SHP77 (cell line): ENCODE measurements at regions not wholly inside any gene's neighbourhood (a gene's known extent, or its start where the extent isn't known, plus 50 kb on each side); places are given as distances from the start of the nearest gene placed in this dataset.
"Not testable (repeated sequence)": the region's sequence is repeated elsewhere in the genome, so short reads cannot be mapped to it uniquely, and the experiment has no call there.

ENCODE experiments used
- DNase-seq, 2 experiments: peaks; one replicate each; lab custom pipeline; 2025; lab: John Stamatoyannopoulos, UW

DNA sequence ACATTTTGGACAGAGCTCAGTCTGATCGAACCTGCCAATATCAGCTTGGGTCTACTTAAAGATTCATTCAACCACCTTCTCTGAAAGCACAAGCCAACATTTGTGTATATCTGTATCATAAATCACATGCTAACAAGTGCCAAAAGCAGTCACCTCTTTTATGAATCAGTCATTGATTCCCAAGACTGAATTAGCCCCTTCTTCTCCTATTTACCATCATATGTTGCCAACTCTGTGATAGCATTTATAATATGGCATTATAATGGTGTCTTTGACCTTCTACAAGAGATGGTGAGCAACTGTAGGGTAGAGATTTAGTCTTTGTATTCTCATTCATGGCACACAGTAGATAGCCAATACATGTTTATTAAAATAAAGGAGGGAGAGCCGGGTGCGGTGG lies 61.4 kb downstream of the DDX53 start:
- DNase-seq = no peak

DNA sequence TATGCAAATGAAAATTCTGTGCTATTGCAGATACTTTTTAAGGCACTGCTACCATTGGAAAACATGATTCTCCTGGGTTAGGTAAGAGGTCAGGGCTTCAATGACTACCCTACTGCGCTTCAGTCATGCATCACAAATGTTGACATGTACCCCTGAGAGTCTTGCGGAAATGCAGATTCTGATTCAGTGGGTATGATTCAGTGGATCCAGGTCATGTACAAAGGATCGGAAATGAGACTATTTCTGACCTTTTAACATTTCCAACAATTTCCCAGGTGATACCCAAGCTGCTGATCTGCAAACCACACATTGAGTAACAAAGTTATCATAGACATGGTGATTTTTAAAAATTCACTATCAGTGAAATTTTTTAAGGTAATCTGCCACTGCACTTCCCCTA lies 62.6 kb downstream of the DDX53 start:
- DNase-seq = no peak

DNA sequence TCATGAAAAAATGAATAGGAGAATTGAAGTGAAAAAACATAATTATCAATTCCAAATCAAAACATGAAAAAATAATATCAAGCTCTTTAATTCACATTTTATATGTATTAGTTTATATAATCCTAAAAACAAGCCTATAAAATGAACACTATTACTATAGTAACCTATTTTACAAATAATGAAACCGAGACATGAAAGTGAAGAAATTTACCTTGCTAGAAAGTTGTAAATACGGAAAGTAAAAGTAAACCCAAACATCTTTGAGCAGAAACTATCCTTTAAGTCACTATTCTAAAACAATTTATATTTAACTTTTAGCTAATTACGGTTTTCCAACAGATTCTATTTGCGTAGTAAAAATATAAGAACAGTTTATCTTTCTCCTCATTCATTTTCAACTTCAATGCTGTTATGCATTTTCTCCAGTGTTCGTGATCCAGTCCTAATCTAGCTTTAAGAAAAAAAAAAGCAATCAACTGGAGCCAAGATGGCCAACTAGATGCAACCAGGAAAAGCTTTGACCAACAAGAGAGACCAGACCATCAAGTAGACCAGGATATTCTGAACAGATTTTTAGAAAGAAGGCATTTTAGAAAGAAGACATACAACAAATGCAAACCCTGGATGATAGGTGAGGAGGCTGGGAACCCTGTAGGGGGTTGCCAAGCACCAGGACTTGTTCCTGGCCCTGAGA lies 67.0 kb downstream of the DDX53 start:
- no peak for DNase-seq

DNA sequence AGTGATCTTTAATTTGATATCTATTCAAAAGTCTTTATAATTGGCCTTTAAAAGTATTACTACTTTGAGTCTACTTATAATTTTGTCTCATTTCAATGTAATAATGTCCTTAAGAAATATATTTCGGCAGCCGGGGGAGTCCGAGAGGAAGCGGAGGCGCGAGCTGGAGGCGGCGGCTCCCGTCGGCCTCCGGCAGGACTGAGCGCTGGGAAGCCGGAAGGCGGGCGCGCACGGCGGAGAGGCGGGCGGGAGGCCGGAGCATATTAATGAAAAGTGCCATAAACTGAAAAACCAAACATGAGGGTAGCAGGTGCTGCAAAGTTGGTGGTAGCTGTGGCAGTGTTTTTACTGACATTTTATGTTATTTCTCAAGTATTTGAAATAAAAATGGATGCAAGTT lies 75.7 kb downstream of the DDX53 start:
- DNase-seq = not testable (repeated sequence)

DNA sequence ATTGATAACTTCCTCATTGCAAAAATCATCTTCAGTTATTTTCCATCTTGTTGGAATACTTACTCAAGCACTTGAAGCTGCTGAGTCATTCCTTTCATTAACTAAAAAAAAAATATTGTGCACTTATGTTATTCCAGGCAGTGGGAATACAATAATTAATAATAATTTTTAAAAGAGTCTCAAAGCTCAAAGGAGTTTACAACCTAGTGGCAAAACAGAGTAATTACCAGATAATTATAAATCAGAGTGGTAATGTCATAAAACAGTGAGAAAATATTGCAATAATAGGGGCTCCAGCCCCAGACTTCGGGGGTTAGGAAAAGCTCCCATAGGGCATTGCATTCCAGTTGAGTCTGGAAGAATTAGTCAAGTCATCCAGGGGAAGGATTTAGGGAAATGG lies 79.6 kb downstream of the DDX53 start:
- DNase-seq = no peak

DNA sequence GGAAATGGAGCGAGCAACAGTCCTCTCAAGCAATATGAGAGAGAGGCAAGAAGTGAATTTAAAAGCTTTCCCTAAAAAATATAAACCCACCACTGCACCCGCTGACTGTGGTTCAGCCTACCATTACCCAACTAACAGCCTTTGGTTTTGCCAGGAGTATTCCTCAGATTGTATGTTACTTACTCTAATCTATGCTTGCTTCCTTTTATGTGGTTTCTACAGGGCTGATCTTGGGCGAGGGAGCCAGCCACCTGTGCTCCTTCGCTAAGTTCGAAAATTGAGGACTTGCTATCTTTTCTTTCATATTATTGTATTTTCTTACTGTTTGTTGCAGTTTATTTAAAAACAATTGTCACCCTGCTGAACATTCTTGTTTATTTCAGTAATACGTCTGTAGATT lies 101.1 kb downstream of the DDX53 start:
- DNase-seq = no peak

DNA sequence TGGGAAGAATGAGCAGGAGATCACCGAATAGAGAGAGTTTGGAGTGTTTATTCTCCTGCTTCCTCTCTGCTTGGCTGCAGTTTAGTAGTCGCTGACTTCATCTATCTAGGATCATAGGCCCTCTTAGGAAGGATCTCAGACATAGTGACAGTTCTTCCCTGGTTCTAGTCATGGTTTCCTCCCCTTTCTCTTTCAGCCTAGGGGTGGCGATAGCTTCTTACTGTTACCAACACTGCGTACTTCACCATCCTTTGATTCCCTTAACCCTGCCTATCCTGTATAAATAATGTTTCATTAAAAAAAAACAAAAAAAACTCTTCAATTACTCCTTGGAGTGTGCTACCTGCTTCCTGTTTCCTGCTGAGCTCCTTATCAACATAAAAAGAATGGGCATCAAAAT lies 103.8 kb downstream of the DDX53 start:
- no peak for DNase-seq

DNA sequence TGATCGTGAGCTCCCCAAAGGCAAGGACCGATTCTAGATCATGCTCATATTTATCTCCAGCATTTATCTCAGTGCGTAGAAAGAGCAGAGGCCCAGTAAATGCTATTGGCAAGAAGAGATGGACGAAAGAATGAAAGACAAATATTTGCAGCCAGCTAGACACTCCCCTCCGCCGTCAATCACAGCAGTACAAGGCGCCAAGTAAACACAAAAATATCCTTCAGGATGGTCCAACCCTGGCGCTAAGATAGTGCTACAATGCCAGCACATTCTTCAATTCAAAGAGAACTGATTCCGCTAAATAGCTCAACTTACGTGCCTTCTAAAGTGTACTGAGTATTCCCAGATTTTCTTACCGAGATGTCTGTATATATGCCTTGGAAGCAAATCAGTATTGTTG lies 114.5 kb downstream of the DDX53 start:
- DNase-seq = no peak

DNA sequence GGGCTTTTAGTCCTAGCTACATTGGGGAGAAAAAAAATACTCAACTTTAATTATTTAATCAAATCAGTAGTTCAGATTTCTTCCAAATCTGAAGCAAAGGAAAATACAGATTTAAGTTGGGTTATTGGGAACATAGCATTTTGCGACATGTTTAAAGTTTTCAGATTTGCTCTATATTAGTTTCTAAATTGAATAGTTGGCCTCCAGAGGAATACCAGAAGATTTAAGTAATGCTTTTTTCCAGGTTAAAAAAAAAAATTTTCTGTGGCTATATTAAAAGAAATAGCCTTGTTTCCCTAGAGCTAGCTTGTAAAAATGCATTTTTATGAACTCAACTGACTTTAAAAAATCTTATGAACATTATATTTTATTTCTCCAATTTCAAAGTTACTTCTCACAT lies 115.9 kb downstream of the DDX53 start:
- DNase-seq = no peak

DNA sequence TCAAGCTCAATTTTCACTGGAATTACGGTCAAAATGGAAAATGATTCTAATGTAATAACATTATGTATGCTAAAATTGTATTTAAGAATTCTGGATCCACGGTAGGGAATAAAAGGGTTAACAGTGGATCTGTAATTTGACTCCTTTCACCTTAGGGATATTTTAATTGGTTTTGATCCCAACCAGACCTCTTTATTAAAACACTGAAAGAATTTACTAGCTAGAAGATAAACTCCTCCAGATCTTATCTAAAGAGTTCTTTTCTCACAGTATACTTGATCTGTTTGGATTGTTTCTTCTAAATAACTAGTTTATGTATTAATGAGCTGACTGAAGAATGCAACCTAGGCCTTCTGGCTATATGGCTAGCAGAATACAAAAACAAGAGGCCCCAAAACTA lies 118.4 kb downstream of the DDX53 start:
- DNase-seq = no peak

DNA sequence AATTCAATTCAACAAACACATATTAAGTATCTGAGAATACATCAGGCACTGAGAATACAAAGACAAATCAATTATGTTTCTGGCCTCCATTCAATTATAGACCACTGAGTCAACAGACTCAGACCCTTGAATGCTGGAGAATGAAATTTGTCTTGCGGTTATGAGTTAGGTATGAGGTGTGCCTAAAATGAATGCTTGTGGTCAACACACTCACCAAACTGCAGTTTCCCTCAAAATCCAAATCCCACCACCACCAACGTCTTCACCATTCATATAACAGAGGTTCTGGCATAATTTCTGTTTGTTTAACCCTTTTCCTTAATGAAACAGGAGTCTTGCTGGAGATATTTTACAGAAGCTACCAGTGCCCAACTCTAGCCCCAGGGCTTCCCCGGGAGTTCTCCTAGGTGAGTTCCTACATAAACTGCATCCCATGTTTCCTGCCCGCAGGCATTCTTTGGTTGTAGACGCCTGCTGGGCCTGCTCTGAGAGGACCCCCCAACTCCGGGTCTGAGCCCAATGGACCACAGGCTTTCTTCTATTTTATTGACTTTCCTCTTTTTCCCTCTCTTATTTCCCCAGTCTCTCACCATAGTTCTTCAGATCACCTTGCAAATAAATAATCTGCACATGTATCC lies 119.2 kb downstream of the DDX53 start:
- DNase-seq = no peak

DNA sequence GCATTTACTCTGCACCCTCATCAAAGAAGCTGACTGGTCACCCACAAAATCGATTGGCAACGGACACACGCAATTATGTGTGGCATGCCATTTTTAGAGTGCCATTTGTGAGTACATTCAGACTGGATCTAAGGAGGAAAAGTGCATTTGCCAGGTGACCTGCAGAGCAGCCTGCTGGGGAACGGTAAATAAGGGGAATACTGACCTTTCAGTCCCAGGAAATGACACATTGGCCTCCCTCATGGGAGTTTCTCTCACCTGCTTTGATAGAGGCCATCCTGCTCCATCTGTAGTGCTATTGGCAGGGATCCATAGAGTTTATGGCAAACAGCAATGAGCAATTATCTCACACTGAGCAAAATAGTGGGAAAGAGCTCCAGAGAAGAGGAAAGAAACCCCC lies 127.8 kb downstream of the DDX53 start:
- peak in 1 of 2 experiments; percentile 23 for DNase-seq

DNA sequence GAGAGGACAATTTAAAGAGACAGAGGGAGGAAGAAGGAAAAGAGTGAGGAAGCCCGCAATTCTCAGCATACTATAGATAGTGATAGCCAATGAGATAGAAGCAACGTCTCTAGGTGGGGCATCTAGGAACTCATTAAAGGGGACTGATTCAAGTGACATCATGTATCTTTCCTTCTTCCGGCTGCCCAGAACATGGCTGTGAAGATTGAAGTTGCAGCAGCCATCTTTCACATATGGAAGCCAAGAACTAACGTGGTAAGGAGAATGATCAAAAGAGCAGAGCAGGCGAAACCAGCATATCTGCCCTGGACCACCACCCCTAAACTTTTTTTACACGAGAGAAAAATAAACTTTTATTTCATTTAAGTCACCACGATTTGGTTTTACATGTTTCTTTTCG lies 133.8 kb downstream of the DDX53 start:
- DNase-seq = no peak

DNA sequence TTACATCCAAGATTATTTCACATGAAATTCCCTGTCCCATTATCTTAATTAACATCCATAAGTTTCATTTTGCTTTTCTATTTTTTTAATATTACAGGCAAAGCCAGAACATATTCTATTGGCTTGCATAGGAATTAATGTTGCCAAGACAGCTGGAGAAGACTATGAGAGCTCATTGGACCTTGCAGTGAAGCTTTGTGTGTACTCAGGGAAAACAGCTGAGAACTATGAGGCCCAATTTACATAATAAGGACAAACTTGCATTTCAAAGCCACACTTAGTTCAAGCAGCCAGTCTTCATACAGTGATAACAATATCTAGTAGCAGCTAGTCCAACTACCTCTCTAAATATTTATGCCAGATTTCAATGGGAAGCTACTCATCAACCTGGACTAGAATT lies 134.4 kb downstream of the DDX53 start:
- no peak for DNase-seq

DNA sequence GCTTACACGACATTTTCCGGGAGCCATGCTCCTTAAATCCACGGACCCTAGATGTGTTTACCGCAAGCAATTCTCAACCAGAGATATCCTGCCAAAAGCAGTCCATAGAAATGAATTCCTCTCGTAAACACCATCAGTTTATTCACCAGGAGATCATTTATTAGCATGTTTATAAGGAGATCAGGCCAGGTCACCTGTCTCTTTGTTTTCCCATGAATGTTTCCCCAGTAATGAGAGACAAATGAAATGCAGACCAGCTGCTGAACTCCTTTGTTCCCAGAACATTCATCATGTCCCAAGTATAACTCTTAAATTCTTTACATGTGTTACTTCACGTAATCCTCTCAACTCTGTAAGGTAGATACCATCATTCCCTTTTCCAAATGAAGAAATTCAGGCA lies 137.1 kb downstream of the DDX53 start:
- DNase-seq = no peak

DNA sequence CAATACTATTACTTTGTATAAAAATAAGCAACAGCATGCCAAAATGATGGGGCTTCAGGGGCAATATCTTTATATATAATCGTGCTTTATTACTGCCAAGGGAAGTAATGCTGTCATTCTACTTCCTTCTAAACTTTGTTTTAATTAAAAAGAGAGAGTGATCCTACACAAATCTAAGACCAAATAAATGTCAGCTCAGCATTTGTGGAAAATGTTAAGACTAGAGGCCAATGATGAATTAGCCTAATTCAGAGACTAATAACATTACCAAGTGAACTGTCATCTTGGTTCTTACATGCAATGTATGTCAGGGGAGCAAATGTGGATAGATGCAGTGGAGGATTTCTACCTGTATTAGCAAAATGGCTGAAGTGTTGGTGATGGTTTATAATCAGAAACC lies 166.4 kb upstream of the PTCHD1 start:
- DNase-seq = no peak

DNA sequence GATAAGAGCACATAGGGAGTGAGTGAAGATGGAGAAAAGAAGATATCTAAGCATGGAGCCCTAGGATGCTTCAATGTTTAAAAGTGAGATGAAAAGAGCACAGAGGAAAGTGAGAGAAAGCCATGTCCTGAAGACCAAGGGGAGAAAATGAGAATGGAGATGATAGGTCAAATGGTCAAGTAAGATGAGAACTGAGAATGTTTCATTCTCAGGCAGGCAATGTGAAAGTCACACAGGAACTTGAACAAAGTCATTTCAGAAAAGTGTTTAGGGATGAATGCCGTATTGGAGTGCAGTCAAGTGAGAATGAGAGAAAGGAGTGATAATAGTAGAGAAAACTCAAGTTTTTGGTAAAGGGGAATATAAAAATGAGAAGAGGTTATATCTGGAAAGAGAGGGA lies 148.7 kb upstream of the PTCHD1 start:
- DNase-seq = no peak

DNA sequence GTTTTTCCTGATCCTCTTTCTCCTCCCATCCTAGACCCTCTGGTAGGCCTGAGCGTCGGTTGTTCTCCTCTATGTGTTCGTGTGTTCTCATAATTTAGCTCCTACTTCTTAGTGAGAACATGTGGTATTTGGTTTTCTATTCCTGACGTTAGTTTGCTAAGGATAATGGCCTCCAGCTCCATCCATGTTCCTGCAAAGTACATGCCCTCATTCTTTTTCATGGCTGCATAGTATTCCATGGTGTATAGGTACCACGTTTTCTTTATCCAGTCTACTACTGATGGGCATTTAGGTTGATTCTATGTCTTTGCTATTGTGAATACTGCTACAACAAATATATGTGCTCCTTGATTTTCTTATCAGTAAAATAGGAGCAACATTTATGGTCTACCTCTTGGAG lies 146.8 kb upstream of the PTCHD1 start:
- no peak for DNase-seq

DNA sequence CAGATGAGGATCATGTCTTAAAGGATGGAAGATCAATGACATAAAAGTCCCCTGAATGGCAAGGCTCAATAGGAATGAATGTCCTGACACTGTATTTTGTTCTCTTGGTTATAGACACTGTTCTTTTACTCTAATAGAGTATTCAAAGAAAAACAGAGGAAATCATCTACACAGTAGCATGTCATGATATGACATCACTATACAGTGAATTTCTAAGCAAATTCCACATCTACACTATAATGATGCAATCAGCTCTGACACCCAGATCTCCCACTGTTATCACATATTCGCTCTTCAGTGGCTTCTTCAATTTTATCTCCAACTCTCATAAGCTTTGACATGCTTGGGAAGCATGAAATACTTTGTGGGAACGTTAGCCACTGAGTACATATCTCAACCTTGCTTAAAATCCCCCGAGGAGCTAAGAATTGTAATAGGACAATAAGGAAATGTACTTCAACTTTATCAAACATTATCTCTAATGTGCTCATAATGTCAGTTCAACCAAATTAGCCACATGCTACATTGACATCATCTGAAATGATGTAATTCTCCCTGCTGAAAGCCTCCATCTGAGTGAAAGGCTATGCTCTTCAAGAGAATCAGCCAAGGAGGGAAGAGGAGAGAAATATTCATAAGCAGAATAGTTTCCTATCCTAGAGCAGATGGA lies 139.6 kb upstream of the PTCHD1 start:
- DNase-seq = no peak

DNA sequence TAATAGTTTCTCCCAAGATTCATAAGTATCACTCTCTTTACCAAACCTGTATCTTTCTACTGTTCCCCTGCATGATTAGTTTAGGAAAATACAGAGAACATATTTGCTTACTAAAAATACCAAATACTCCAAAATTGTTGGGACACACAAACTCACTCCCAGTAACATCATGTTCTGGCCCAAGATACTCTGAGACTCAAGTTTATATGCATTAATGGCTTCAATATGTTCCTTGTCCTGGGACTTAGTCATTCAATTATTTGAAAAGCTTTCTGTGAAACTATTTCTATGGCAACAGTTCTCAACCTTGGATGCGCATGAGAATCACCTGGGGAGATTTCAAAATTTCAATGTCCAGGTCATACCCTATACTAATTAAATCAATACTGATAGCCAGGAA lies 138.9 kb upstream of the PTCHD1 start:
- DNase-seq = no peak

DNA sequence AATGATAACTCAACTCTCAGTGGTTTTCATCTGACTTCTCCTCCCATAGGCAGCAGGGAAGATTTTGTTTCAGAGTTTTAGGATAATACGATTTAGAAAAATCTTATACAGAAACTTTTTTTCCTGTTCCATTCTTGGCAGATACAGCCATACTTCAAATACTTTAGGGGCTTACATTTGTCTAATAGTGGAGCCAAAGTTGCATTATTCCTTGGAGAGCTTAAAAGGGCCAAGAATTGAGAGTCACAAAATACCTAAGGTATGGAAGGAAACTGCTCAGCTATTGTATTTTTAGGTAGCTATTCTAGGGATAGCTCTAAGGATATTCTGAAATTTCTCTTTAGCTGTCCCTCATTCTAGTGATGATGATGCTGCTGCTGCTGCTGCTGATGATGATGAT lies 132.9 kb upstream of the PTCHD1 start:
- no peak for DNase-seq

DNA sequence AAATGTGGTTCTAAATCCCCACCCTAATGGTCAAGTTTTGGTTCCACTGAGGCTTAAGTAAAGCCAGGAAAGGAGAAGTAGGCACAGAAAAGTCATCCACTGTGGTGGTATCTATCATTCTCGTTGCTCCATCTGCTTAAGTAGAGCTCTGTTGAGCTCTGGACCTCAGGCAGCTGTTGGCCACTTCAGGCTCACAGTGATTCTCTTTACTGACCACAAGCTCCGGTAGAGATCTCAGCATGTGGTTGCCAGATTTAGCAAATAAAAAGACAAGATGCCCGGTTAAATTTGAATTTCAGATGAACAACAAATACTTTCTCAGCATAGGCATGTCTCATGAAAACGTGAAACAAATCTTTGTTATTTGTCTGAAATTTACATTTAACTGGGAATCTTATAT lies 132.3 kb upstream of the PTCHD1 start:
- no peak for DNase-seq

DNA sequence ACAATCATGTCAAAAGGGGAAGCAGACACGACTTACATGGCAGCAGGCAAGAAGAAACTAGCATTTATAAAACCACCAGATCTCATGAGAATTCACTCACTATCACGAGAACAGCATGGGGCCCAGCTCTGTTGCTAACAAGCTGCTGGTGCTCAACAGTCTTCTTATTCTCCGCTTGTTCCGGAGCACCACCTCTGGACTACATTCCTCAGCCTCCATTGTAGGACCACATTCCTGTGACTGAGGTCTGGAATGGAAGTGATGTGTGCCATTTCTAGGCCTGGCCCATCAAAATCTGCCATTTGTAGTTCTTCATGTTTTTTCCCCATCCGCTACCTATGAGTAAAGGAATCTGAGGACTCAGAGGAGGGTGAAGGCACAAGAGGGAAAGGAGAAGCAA lies 111.5 kb upstream of the PTCHD1 start:
- no peak for DNase-seq

DNA sequence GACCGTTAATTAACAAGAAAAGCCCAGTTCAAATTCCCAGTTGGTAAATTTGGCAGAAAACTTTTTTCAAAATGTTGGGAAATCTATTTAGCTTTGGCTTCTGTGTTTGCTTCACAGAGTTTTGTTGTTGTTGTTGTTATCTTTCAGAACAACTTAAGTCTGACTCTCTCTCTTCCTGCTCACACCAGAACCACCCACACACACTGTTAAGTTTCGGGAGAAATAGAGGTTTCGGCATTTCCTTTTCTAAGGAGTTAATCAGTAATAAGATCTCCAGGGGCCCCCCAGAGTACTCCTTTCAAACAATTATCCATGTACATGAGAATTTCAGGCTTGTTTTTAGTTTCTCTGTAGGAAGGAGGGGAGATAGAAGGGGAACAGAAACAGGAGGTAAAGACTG lies 106.2 kb upstream of the PTCHD1 start:
- DNase-seq = no peak
